Neural cell (in vitro differentiated cells): ENCODE measurements at regions not wholly inside any gene's neighbourhood (a gene's known extent, or its start where the extent isn't known, plus 50 kb on each side); places are given as distances from the start of the nearest gene placed in this dataset.

Source experiments
- EP300 ChIP-seq: fragments of 450-650 bp; conservative IDR thresholded peaks from 2 replicates; pipeline ENCODE4 v1.6.1; 2014; ENCODE audit warnings: antibody characterized with exemption, mild to moderate bottlenecking, moderate library complexity; ENCODE audit not compliant: poor library complexity, severe bottlenecking
- POLR2AphosphoS5 ChIP-seq: IDR thresholded peaks from 2 replicates; pipeline ENCODE4 v1.6.1; 2012
- RAD21 ChIP-seq: fragments of 450-650 bp; conservative IDR thresholded peaks from 2 replicates; pipeline ENCODE4 v1.6.1; 2014; ENCODE audit warnings: antibody characterized with exemption, mild to moderate bottlenecking, moderate library complexity
- TF ChIP-seq, protein P1 (sequence below): fragments of 450-650 bp; IDR thresholded peaks from 2 replicates; pipeline ENCODE4 v1.5.1; 2014; ENCODE audit warnings: antibody characterized with exemption, mild to moderate bottlenecking, moderate library complexity; ENCODE audit not compliant: poor library complexity, severe bottlenecking

DNA sequence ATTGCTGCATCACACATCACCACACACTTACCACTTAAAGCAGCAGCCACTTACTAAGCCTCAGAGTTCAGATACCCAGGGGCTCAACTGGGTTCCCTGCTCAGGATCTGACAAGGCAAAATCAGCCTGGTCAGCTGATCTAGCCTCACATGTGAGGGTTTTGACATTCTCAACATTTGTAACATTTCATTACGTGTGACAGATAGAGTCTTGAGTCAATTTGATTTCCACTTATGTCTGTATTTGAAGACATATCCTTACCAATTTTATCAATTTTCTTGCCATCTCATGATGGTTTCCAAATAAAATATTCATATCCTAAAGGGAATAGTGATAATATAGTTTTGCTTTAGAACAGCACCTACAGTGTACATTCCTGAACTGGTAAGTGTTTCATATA, 494.7 kb upstream of the PFKP start:
- TF ChIP-seq, protein P1, sequence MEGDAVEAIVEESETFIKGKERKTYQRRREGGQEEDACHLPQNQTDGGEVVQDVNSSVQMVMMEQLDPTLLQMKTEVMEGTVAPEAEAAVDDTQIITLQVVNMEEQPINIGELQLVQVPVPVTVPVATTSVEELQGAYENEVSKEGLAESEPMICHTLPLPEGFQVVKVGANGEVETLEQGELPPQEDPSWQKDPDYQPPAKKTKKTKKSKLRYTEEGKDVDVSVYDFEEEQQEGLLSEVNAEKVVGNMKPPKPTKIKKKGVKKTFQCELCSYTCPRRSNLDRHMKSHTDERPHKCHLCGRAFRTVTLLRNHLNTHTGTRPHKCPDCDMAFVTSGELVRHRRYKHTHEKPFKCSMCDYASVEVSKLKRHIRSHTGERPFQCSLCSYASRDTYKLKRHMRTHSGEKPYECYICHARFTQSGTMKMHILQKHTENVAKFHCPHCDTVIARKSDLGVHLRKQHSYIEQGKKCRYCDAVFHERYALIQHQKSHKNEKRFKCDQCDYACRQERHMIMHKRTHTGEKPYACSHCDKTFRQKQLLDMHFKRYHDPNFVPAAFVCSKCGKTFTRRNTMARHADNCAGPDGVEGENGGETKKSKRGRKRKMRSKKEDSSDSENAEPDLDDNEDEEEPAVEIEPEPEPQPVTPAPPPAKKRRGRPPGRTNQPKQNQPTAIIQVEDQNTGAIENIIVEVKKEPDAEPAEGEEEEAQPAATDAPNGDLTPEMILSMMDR: no peak
- peak; percentile 97 for TF ChIP-seq EP300
- peak; percentile 74 for TF ChIP-seq POLR2AphosphoS5
- peak; percentile 31 for TF ChIP-seq RAD21
